ENCODE measurements at regions not wholly inside any gene's neighbourhood (a gene's known extent, or its start where the extent isn't known, plus 50 kb on each side); places are given as distances from the start of the nearest gene placed in this dataset.

- no peak for DNase-seq (ENCODE audit: low read depth in 2 of 2, low spot score in 1 of 2)
Observed at GRCh38 chr7:106774768-106775551, 90.1 kb upstream of the PIK3CG start.

DNA sequence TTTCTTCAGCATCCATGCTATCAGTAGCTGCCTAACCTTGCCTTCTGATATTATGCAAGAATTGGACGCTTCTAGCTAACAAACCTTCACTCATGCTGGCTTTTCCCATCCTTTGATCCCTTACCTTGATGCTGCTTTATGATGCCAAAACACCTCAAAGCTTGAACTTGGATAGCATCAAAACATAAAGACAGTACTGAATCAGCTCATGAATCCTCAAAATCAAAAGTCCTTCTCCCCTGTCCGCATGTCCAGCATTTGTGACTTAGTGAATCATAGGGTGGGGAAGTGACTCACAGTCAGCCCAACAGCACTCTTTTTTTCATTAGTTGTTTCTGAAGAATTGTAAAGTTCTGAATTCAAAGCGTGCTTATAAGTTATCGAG is 89.5 kb upstream of the PIK3CG start:
- no peak for DNase-seq (ENCODE audit: low read depth in 2 of 2, low spot score in 1 of 2)

DNA sequence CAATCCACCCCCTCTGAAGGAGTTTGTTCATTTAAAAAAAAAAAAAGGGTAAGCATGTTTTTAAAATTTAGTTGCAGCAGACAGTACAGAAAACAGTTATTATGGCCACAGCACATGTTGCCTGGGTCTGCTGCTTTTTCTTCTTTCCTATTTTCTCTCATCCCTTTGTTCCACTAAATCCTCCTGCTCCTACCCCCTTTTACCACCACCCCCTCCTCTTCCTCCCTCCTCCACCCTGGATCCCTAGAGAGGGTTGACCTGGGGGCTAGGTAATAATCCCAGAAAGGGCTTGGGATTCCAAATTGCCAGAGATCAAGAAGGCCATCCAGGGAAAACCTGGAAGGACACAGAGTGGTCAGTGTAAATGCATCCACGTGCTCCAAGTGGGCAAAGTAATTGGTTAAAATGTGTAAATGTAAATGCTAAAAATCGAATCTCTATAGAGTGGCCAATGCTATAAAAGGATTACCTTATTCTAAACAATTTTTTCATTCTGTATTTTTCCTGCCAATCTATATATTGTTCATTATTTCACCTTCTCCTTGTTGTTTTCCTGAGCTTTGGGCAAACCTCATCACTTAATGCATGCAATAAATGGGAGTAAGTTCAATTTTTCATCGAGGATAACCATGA is 89.0 kb upstream of the PIK3CG start:
- no peak for DNase-seq (ENCODE audit: low read depth in 2 of 2, low spot score in 1 of 2)

GRCh38 chr7:106776618-106777347 is 88.3 kb upstream of the PIK3CG start:
- DNase-seq (ENCODE audit: low read depth in 2 of 2, low spot score in 1 of 2): no peak

- no peak for DNase-seq (ENCODE audit: low read depth in 2 of 2, low spot score in 1 of 2)
Observed at GRCh38 chr7:106777674-106778299, 87.3 kb upstream of the PIK3CG start.

GRCh38 chr7:106778656-106779250 is 86.3 kb upstream of the PIK3CG start:
- no peak for DNase-seq (ENCODE audit: low read depth in 2 of 2, low spot score in 1 of 2)

GRCh38 chr7:106779877-106780276 is 85.2 kb upstream of the PIK3CG start:
- no peak for DNase-seq (ENCODE audit: low read depth in 2 of 2, low spot score in 1 of 2)

DNA sequence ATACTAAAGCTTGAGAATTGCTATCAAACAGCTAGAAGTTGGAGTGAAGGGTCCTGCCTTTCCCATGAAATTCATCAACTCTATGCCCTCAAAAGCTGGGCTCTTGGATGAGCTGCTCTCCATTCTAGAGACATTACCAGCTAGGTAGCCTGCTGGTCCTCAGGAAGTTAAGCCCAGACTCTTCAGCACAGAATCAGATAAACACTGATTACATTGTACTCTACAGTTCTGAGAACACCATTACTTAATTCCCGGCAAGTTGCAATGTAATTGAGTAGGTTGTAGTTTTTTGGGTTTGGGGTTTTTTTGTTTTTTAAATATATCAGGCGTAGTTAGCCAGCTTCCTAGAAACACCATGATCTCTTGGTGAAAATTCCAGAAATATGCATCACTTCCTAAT is 84.1 kb upstream of the PIK3CG start:
- DNase-seq (ENCODE audit: low read depth in 2 of 2, low spot score in 1 of 2): no peak

GRCh38 chr7:106781828-106782544 is 83.1 kb upstream of the PIK3CG start:
- no peak for DNase-seq (ENCODE audit: low read depth in 2 of 2, low spot score in 1 of 2)

- no peak for DNase-seq (ENCODE audit: low read depth in 2 of 2, low spot score in 1 of 2)
Observed at GRCh38 chr7:106783286-106783685, 81.8 kb upstream of the PIK3CG start.

DNA sequence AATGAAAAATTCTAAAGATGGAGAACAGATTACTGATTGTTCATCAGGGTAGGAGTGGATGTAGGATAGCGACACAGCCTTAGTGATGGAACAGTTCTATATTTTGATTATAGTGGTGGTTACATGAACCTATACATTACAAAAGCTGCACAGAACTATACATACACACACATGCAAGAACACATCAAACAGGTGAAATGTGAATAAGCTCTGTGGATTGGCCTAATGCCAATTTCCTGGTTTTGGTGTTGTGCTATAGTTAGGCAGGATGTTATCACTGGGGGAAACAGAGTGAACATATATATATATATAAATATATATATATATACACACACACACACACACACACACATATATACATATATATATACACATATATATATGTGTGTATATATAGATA is 76.4 kb upstream of the PIK3CG start:
- DNase-seq (ENCODE audit: low read depth in 2 of 2, low spot score in 1 of 2): no peak

DNA sequence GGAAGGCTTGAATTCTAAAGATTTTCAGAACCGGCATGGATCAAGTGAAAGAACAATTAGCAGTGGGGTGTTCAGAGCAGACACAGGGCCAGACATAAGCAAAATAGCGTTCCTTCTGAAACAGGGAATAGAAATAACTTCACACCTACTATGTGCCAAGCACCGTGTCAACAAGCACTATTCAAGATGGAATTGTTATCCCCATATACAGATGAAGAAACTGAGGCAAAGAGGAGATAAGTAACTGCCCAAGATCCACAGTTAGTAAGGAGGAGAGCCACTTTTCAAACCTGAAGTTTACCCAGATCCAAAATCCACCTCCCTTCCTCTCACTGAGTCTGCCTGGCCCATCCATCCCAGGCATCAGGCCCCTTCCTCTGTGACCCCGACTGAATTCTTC is 73.6 kb upstream of the PIK3CG start:
- DNase-seq (ENCODE audit: low read depth in 2 of 2, low spot score in 1 of 2): no peak

DNA sequence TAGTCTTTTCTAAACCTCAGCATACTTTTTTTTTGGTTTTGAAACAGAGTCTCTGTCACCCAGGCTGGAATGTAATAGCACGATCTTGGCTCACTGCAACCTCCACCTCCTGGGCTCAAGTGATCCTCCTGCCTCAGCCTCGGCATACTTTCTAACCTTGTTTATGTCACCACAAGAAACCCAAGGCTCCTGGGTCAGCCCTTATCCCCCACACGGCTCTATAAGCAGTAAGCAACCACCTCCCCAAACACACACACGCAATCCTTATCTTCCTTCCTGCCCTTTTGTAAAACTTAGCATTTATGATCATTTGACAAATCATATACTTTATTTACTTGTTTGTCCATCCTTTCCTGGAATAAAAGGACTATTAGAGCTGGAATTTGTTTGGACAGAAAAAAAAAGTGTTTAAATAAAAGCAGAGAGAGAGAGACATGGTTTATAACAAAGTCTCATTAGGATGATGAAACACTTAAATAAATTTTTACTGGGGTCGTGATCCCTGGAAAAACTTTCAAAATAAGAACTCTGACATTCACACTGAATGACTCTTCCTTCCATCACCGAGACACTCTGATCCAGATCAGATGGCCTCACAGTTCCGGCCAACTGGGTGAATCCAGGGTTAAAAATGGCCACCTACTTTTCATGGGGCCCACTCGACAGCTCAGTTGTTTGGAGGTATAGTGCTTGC is 72.7 kb upstream of the PIK3CG start:
- DNase-seq (ENCODE audit: low read depth in 2 of 2, low spot score in 1 of 2): no peak

GRCh38 chr7:106793015-106793975 is 71.8 kb upstream of the PIK3CG start:
- no peak for DNase-seq (ENCODE audit: low read depth in 2 of 2, low spot score in 1 of 2)

GRCh38 chr7:106794276-106795083 is 70.6 kb upstream of the PIK3CG start:
- DNase-seq (ENCODE audit: low read depth in 2 of 2, low spot score in 1 of 2): no peak

- DNase-seq (ENCODE audit: low read depth in 2 of 2, low spot score in 1 of 2): no peak
Observed at GRCh38 chr7:106795084-106795876, 69.8 kb upstream of the PIK3CG start.

GRCh38 chr7:106795877-106796231 is 69.2 kb upstream of the PIK3CG start:
- DNase-seq (ENCODE audit: low read depth in 2 of 2, low spot score in 1 of 2): no peak

Data from stimulated activated CD8-positive, alpha-beta memory T cell treated with anti-CD3 and anti-CD28 coated beads, Interleukin-4, amount 100 ng/mL, for 1 hour (primary cell).